H1 (cell line): ENCODE measurements at regions not wholly inside any gene's neighbourhood (a gene's known extent, or its start where the extent isn't known, plus 50 kb on each side); places are given as distances from the start of the nearest gene placed in this dataset.

Experiments used
- CTCF ChIA-PET: fragments of 300-600 bp; sonication (Branson Sonifier 250); formaldehyde crosslinking; loops from one replicate; lab custom pipeline; 2021; ENCODE audit not compliant: partially characterized antibody; lab: Charles Lee
- POLR2A ChIA-PET: fragments of 300-600 bp; sonication (Branson Sonifier 250); formaldehyde crosslinking; loops from one replicate; lab custom pipeline; 2021; ENCODE audit warnings: inconsistent platforms; ENCODE audit not compliant: partially characterized antibody; lab: Charles Lee
- DNase-seq, 2 experiments: peaks; one replicate each; pipeline versions ENCODE4 v3.0.0 to v3.0.0-alpha.2; 2010 to 2022; ENCODE audit warnings: low spot score in 2 of 2, low read depth in 1 of 2, mixed read lengths in 1 of 2
- FAIRE-seq: peaks from 2 replicates; lab custom pipeline; 2011; peaks lifted over from hg19 to GRCh38; lab: Jason Lieb, UNC
- H2AFZ ChIP-seq: 2 replicates; pipeline ENCODE4 v1.8.1; 2012; ENCODE audit warnings: low read length, inconsistent platforms
- H2AK5ac ChIP-seq: 2 replicates; pipeline ENCODE4 v1.6.1; 2013; ENCODE audit warnings: low read depth, low read length
- H2BK120ac ChIP-seq: replicated peaks from 2 replicates; pipeline ENCODE3; 2013; ENCODE audit warnings: low read depth, low read length, inconsistent platforms
- H2BK12ac ChIP-seq: 2 replicates; pipeline ENCODE4 v1.6.1; 2013; ENCODE audit warnings: low read depth, low read length
- H2BK15ac ChIP-seq: 2 replicates; pipeline ENCODE4 v1.6.1; 2013; ENCODE audit warnings: low read length
- H2BK20ac ChIP-seq: 2 replicates; pipeline ENCODE4 v1.6.1; 2013; ENCODE audit warnings: low read length
- H2BK5ac ChIP-seq: 2 replicates; pipeline ENCODE4 v1.6.1; 2013; ENCODE audit warnings: low read depth, low read length
- H3K14ac ChIP-seq: 2 replicates; pipeline ENCODE4 v1.6.1; 2013; ENCODE audit warnings: inconsistent platforms; ENCODE audit not compliant: insufficient read length
- H3K18ac ChIP-seq: 2 replicates; pipeline ENCODE4 v1.6.1; 2013; ENCODE audit warnings: low read length; ENCODE audit errors: extremely low read depth
- H3K23ac ChIP-seq: 2 replicates; pipeline ENCODE4 v1.6.1; 2013; ENCODE audit warnings: inconsistent platforms; ENCODE audit not compliant: insufficient read length
- H3K23me2 ChIP-seq: 2 replicates; pipeline ENCODE4 v1.6.1; 2013; ENCODE audit warnings: low read depth, low read length
- H3K27ac ChIP-seq: 2 replicates; pipeline ENCODE4 v1.6.1; 2011; ENCODE audit warnings: low read depth, low read length, inconsistent platforms
- H3K27me3 ChIP-seq, 4 experiments: replicated peaks in 1 of 4; 1 replicate in 1 of 4; 2 replicates in 3 of 4; pipeline versions ENCODE4 v1.6.1 to v1.8.1; 2011 to 2013; ENCODE audit warnings: low read length in 3 of 4, mild to moderate bottlenecking in 3 of 4, inconsistent platforms in 2 of 4, mixed read lengths in 2 of 4, moderate library complexity in 1 of 4; ENCODE audit not compliant: control insufficient read depth in 3 of 4, insufficient read depth in 3 of 4; ENCODE audit errors: extremely low read depth in 1 of 4
- H3K36me3 ChIP-seq, 4 experiments: 2 replicates each; pipeline versions ENCODE4 v1.6.1 to v1.8.1; 2011 to 2013; ENCODE audit warnings: mild to moderate bottlenecking in 4 of 4, low read length in 3 of 4, moderate library complexity in 2 of 4, control low read depth in 1 of 4, inconsistent platforms in 1 of 4; ENCODE audit not compliant: insufficient read depth in 4 of 4, control insufficient read depth in 2 of 4
- H3K4ac ChIP-seq: replicated peaks from 2 replicates; pipeline ENCODE3; 2013; ENCODE audit warnings: low read length, low read depth, mixed read lengths, inconsistent platforms; ENCODE audit not compliant: insufficient read length
- H3K4me1 ChIP-seq, 4 experiments: replicated peaks in 1 of 4; 1 replicate in 1 of 4; 2 replicates in 3 of 4; pipeline versions ENCODE4 v1.6.1 to v1.8.1; 2011 to 2013; ENCODE audit warnings: low read length in 3 of 4, inconsistent platforms in 2 of 4, mixed read lengths in 1 of 4; ENCODE audit not compliant: insufficient read depth in 4 of 4, control insufficient read depth in 3 of 4
- H3K4me2 ChIP-seq, 2 experiments: 2 replicates each; pipeline versions ENCODE4 v1.6.1 to v1.8.1; 2011 to 2013; ENCODE audit warnings: low read depth in 2 of 2, low read length in 2 of 2, control low read depth in 1 of 2, inconsistent platforms in 1 of 2, mild to moderate bottlenecking in 1 of 2; ENCODE audit not compliant: insufficient read depth in 1 of 2
- H3K4me3 ChIP-seq, 4 experiments: fragments of 200-600, 300-600 bp in 1 of 4; sonication (generic), shearing (Covaris generic), sonication (Bioruptor Twin) in 1 of 4; 2 replicates each; pipeline versions ENCODE4 v1.5.1 to v1.8.1; 2011 to 2016; ENCODE audit warnings: low read length in 4 of 4, low read depth in 3 of 4, control low read depth in 2 of 4, inconsistent platforms in 2 of 4, mild to moderate bottlenecking in 2 of 4, mixed read lengths in 1 of 4, moderate library complexity in 1 of 4; ENCODE audit not compliant: insufficient read depth in 2 of 4; ENCODE audit errors: extremely low read depth in 1 of 4
- H3K56ac ChIP-seq: replicated peaks from 2 replicates; pipeline ENCODE3; 2013; ENCODE audit warnings: low read depth, mild to moderate bottlenecking, mixed read lengths, low read length, inconsistent platforms; ENCODE audit not compliant: insufficient read length
- H3K79me1 ChIP-seq: 2 replicates; pipeline ENCODE4 v1.6.1; 2013; ENCODE audit warnings: low read depth, low read length, control low read depth
- H3K79me2 ChIP-seq, 2 experiments: 2 replicates each; pipeline versions ENCODE4 v1.6.1 to v1.8.1; 2012 to 2013; ENCODE audit warnings: low read length in 2 of 2, mild to moderate bottlenecking in 2 of 2, inconsistent platforms in 1 of 2; ENCODE audit not compliant: insufficient read depth in 2 of 2, control insufficient read depth in 1 of 2
- H3K9ac ChIP-seq, 4 experiments: replicated peaks in 1 of 4; 1 replicate in 1 of 4; 2 replicates in 3 of 4; pipeline versions ENCODE4 v1.6.1 to v1.8.1; 2011 to 2013; ENCODE audit warnings: low read depth in 3 of 4, low read length in 3 of 4, control low read depth in 2 of 4, mild to moderate bottlenecking in 2 of 4, moderate library complexity in 2 of 4, inconsistent platforms in 1 of 4; ENCODE audit errors: extremely low read depth in 1 of 4
- H3K9me3 ChIP-seq, 2 experiments: 2 replicates each; pipeline versions ENCODE4 v1.6.1 to v1.8.1; 2012 to 2013; ENCODE audit warnings: mild to moderate bottlenecking in 2 of 2, moderate library complexity in 2 of 2, control low read depth in 1 of 2, inconsistent platforms in 1 of 2, low read depth in 1 of 2, low read length in 1 of 2, mixed read lengths in 1 of 2; ENCODE audit not compliant: insufficient read depth in 2 of 2
- H4K20me1 ChIP-seq, 2 experiments: replicated peaks in 1 of 2; 2 replicates each; pipeline versions ENCODE3 to v1.8.1; 2011 to 2013; ENCODE audit warnings: inconsistent platforms in 2 of 2, low read length in 2 of 2, mild to moderate bottlenecking in 1 of 2; ENCODE audit not compliant: insufficient read depth in 2 of 2, control insufficient read depth in 1 of 2
- H4K5ac ChIP-seq: 2 replicates; pipeline ENCODE4 v1.6.1; 2013; ENCODE audit warnings: low read length, low read depth, mixed read lengths, inconsistent platforms; ENCODE audit not compliant: insufficient read length
- H4K8ac ChIP-seq: 2 replicates; pipeline ENCODE4 v1.8.0; 2013; ENCODE audit warnings: mild to moderate bottlenecking, moderate library complexity, low read length, inconsistent platforms; ENCODE audit not compliant: insufficient read depth; ENCODE audit errors: extremely low read depth
- H4K91ac ChIP-seq: replicated peaks from 2 replicates; pipeline ENCODE3; 2013; ENCODE audit warnings: low read length, mixed read lengths, inconsistent platforms; ENCODE audit not compliant: insufficient read length
- HDAC6 ChIP-seq: IDR thresholded peaks from one replicate; pipeline ENCODE4 v1.7.1; 2012; ENCODE audit warnings: low read depth, mild to moderate bottlenecking, inconsistent platforms, low read length, moderate library complexity
- RXRA ChIP-seq: IDR thresholded peaks from 2 replicates; pipeline ENCODE4 v1.6.1; 2011; ENCODE audit warnings: low read depth, mild to moderate bottlenecking, low read length, moderate library complexity; ENCODE audit not compliant: insufficient read depth
- WGBS, 2 experiments: shearing (Covaris generic) in 1 of 2; methylation state at CpG; one replicate each; pipeline versions ENCODE4 v1.1.6 to v1.1.7; 2013 to 2015; ENCODE audit warnings: low lambda C conversion rate in 2 of 2, mixed read lengths in 2 of 2, inconsistent platforms in 1 of 2, low coverage in 1 of 2, missing lambda C conversion rate in 1 of 2; ENCODE audit not compliant: insufficient replicate concordance in 2 of 2, insufficient coverage in 1 of 2, insufficient read length in 1 of 2; ENCODE audit errors: extremely low coverage in 1 of 2, missing lambda C conversion rate in 1 of 2; 5-methylcytosine and 5-hydroxymethylcytosine counted together

GRCh38 chr13:79803989-79804388, 323.0 kb downstream of the NDFIP2 start:
- Histone ChIP-seq H4K91ac (no peak overlapping the region), H3K79me1 (no peaks in the 10 kb centered on the region), H3K23me2 (no peaks in the 10 kb centered on the region), H2BK12ac (no peak overlapping the region), H2BK20ac (no peak overlapping the region; the same call in 1 of the 2 replicates), H2BK5ac (no peak overlapping the region), H2AFZ (0 out of 2 replicates have a peak overlapping the region, but pooled peaks have one; percentile 2), H3K23ac (no peak overlapping the region), H3K9ac (no peak overlapping the region), H2BK15ac (no peak overlapping the region), H4K8ac (no peak overlapping the region), H3K9me3 (no peaks in the 10 kb centered on the region), H3K4ac (no peak overlapping the region), H3K4me3 (no peak overlapping the region), H2AK5ac (no peak overlapping the region), H3K56ac (no peak overlapping the region), H4K20me1 (no peaks in the 10 kb centered on the region), H3K14ac (no peak overlapping the region), H2BK120ac (no peak overlapping the region), H3K27me3 (no peaks in the 10 kb centered on the region), H4K5ac (no peak overlapping the region), H3K36me3 (no peaks in the 10 kb centered on the region), H3K18ac (no peak overlapping the region), H3K79me2 (no peaks in the 10 kb centered on the region), H3K27ac (no peak overlapping the region), H3K4me2 (no peak overlapping the region; a peak in 1 of 4 replicates), H3K4me1 (peaks cover 0 to 4% (median 2%) of the 10 kb centered on the region in 4 experiments; a peak in 2 of 7 replicates)
- ChIA-PET POLR2A (no interaction called here), CTCF (interaction anchor here (1.5 kb wide), 2 partner anchors 12 to 94 kb away, joined by 3 to 4 read pairs; no protein-coding TSS in a partner anchor)
- no peak for TF ChIP-seq RXRA
- TF ChIP-seq HDAC6 = no peak
- DNase-seq (no peak), FAIRE-seq (no peak)
- 89% methylated on average over 4 of the region's 4 CpGs; no CpG with 5 or more reads in 1 of the 2 experiments for WGBS, 2 experiments
